ENCODE measurements at regions not wholly inside any gene's neighbourhood (a gene's known extent, or its start where the extent isn't known, plus 50 kb on each side); places are given as distances from the start of the nearest gene placed in this dataset.
"Not testable (repeated sequence)": the region's sequence is repeated elsewhere in the genome, so short reads cannot be mapped to it uniquely, and the experiment has no call there.

DNA sequence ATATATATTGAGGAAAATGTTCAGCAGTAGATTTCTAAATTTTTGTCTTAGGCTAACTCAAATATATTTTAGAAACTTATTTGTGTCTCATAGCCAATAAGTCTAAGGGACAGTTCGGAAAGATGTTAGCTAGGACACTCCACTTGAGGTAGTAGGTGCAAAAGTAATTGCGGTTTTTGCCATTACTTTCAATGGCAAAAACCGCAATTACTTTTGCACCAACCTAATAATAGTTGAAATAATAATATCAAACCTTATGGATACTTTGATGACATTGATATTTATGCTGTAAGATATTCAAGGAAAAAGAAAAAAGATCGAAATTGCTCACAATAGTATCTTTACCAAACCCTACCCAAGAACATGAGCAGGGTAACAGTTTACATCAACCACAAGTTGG is 555.5 kb upstream of the ST8SIA4 start:
- 65% methylated on average over 4 of the region's 4 CpGs for WGBS
- Histone ChIP-seq H3K36me3 (no peaks in the 10 kb centered on the region), H3K27me3 (no peaks in the 10 kb centered on the region), H3K4me3 (no peak overlapping the region), H3K9me3 (no peaks in the 10 kb centered on the region), H3K27ac (no peak overlapping the region), H3K4me1 (no peaks in the 10 kb centered on the region)
- TF ChIP-seq POLR2A (IDR thresholded peaks at IDR 0.05): no peak
- TF ChIP-seq EP300 (IDR thresholded peaks at IDR 0.05): no peak
- TF ChIP-seq, protein P1, sequence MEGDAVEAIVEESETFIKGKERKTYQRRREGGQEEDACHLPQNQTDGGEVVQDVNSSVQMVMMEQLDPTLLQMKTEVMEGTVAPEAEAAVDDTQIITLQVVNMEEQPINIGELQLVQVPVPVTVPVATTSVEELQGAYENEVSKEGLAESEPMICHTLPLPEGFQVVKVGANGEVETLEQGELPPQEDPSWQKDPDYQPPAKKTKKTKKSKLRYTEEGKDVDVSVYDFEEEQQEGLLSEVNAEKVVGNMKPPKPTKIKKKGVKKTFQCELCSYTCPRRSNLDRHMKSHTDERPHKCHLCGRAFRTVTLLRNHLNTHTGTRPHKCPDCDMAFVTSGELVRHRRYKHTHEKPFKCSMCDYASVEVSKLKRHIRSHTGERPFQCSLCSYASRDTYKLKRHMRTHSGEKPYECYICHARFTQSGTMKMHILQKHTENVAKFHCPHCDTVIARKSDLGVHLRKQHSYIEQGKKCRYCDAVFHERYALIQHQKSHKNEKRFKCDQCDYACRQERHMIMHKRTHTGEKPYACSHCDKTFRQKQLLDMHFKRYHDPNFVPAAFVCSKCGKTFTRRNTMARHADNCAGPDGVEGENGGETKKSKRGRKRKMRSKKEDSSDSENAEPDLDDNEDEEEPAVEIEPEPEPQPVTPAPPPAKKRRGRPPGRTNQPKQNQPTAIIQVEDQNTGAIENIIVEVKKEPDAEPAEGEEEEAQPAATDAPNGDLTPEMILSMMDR (IDR thresholded peaks at IDR 0.05): no peak
- no peak for TF ChIP-seq POLR2AphosphoS5 (IDR thresholded peaks at IDR 0.05)
- DNase-seq (ENCODE audit: low spot score in 2 of 2): no peak

DNA sequence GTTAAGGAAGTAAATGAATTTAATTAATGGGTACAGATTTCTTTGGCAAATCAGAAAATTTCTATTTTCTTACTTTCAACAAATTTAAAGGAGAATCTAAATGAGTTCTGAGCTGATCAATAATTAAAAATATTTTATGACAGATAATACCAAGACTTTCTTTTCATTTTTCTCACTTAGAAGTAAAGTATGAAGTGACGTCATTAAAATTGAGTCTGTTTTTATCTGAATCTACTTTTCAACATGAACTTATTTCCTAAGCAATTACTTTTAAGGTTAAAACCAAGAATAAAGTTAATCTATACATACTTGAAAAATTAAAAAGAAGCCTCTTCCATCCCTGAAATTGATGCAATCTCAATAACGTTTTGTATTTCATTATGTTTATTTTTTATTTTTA is 552.8 kb upstream of the ST8SIA4 start:
- WGBS: 75% methylated on average over 2 of the region's 2 CpGs
- Histone ChIP-seq H3K9me3 (no peaks in the 10 kb centered on the region), H3K36me3 (no peaks in the 10 kb centered on the region), H3K4me1 (no peaks in the 10 kb centered on the region), H3K27ac (no peak overlapping the region), H3K4me3 (no peak overlapping the region), H3K27me3 (no peaks in the 10 kb centered on the region)
- TF ChIP-seq POLR2AphosphoS5 (IDR thresholded peaks at IDR 0.05) (no peak), EP300 (IDR thresholded peaks at IDR 0.05) (no peak), POLR2A (IDR thresholded peaks at IDR 0.05) (no peak)
- TF ChIP-seq, protein P1 (IDR thresholded peaks at IDR 0.05): no peak
- no peak for DNase-seq (ENCODE audit: low spot score in 2 of 2)

DNA sequence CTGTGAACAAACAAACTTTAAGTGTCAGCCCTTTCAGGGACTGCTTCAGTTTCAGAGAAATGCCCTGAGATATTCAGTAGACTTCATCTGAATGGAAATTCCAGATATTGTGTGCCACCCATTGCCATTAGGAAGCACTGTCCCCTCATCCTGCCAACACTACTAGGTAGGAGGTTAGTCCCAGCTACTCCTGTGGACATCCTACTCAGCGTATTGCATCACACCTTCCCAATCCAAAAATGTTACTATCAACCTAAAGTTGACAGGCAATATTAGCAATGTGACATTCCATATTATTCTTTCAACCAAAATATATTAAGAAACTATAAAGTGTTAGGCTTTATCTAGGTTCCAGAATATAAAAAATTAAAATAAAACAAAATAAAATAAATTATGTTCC is 552.0 kb upstream of the ST8SIA4 start:
- TF ChIP-seq POLR2A (IDR thresholded peaks at IDR 0.05): no peak
- TF ChIP-seq POLR2AphosphoS5 (IDR thresholded peaks at IDR 0.05): no peak
- TF ChIP-seq, protein P1 (IDR thresholded peaks at IDR 0.05): no peak
- TF ChIP-seq EP300 (IDR thresholded peaks at IDR 0.05): no peak
- WGBS: 97% methylated on average over 1 of the region's 1 CpG
- no peak for DNase-seq (ENCODE audit: low spot score in 2 of 2)
- no peaks in the 10 kb centered on the region for H3K27me3 ChIP-seq
- no peaks in the 10 kb centered on the region for H3K9me3 ChIP-seq
- H3K36me3 ChIP-seq: no peaks in the 10 kb centered on the region
- H3K27ac ChIP-seq: no peak overlapping the region
- no peak overlapping the region for H3K4me3 ChIP-seq
- no peaks in the 10 kb centered on the region for H3K4me1 ChIP-seq

DNA sequence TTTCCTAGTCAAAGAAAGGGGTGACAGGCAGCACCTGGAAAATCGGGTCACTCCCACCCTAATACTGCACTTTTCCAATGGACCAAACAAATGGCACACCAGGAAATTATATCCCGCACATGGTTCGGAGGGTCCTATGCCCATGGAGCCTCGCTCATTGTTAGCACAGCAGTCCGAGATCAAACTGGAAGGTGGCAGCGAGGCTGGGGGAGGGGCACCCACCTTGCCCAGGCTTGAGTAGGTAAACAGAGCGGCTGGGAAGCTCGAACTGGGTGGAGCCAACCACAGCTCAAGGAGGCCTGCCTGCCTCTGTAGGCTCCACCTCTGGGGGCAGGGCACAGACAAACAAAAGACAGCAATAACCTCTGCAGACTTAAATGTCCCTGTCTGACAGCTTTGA is 539.2 kb upstream of the ST8SIA4 start:
- DNase-seq (ENCODE audit: low spot score in 2 of 2): not testable (repeated sequence)

DNA sequence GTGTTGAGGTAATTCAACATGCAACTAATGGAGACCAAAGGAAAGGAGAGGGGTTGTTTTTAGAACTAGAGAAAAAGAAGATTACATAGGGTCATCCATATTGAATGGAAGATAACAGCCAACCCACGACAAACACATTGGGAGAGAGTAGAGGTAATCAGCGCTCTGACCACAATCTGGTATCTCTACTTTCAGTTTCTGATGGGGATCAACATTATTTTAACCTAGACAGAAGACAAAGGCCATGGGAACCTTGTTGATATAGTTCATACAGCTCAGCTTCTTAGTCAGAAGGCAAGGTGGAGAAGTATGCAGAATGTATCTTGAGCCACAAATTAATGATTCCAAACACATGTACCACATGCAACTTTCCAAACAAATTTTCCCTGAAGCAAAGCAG is 537.1 kb upstream of the ST8SIA4 start:
- H3K4me1 ChIP-seq: no peaks in the 10 kb centered on the region
- no peaks in the 10 kb centered on the region for H3K27me3 ChIP-seq
- 85% methylated on average over 2 of the region's 2 CpGs for WGBS
- H3K4me3 ChIP-seq: no peak overlapping the region
- no peak for DNase-seq (ENCODE audit: low spot score in 2 of 2)
- no peak overlapping the region for H3K27ac ChIP-seq
- TF ChIP-seq POLR2A (IDR thresholded peaks at IDR 0.05) (no peak), POLR2AphosphoS5 (IDR thresholded peaks at IDR 0.05) (no peak), EP300 (IDR thresholded peaks at IDR 0.05) (no peak)
- TF ChIP-seq, protein P1 (IDR thresholded peaks at IDR 0.05): no peak
- no peaks in the 10 kb centered on the region for H3K9me3 ChIP-seq
- no peaks in the 10 kb centered on the region for H3K36me3 ChIP-seq

More for the DNA sequence above, 539.2 kb upstream of the ST8SIA4 start:
- not testable (repeated sequence) for H3K9me3 ChIP-seq, H3K27ac ChIP-seq, H3K27me3 ChIP-seq, H3K4me3 ChIP-seq, H3K36me3 ChIP-seq, H3K4me1 ChIP-seq
- WGBS: 89% methylated on average over 8 of the region's 8 CpGs

DNA sequence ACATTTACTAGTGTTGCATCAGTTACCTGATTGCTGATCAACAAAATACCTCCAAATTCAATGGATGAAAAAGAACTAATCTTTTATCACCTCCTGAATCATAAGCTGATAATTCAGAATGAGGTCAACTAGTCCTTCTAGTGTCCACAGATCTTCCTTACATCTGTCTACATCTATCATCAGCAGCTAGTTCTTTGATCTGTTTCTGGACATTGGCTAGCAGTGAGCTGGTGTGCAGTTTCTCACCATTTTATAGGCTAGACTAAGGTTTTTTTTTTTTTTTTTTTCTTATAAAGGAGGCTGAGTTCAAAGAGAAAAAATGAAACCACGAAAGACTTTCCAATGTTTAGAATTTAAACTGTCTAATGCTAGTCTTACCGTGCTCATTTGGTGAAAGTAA is 534.3 kb upstream of the ST8SIA4 start:
- Histone ChIP-seq H3K4me1 (no peaks in the 10 kb centered on the region), H3K9me3 (no peaks in the 10 kb centered on the region), H3K36me3 (no peaks in the 10 kb centered on the region), H3K4me3 (no peak overlapping the region), H3K27ac (no peak overlapping the region), H3K27me3 (no peaks in the 10 kb centered on the region)
- no peak for DNase-seq (ENCODE audit: low spot score in 2 of 2)
- 63% methylated on average over 2 of the region's 2 CpGs for WGBS
- TF ChIP-seq, protein P1 (IDR thresholded peaks at IDR 0.05): no peak
- TF ChIP-seq EP300 (IDR thresholded peaks at IDR 0.05) (no peak), POLR2A (IDR thresholded peaks at IDR 0.05) (no peak), POLR2AphosphoS5 (IDR thresholded peaks at IDR 0.05) (no peak)

Data from suprapubic skin (tissue), 4 donors.